ENCODE measurements at regions not wholly inside any gene's neighbourhood (a gene's known extent, or its start where the extent isn't known, plus 50 kb on each side); places are given as distances from the start of the nearest gene placed in this dataset.

GRCh38 chr16:73354434-73354833 lies 306.5 kb upstream of the ZFHX3 start:
- CTCF ChIA-PET = no interaction called here
- H3K4me3 ChIP-seq (ENCODE audit: low read depth, low read length) = no peak overlapping the region
- no peak for DNase-seq (ENCODE audit: low read depth, low spot score)
- POLR2A ChIA-PET = no interaction called here
- TF ChIP-seq, protein P1, sequence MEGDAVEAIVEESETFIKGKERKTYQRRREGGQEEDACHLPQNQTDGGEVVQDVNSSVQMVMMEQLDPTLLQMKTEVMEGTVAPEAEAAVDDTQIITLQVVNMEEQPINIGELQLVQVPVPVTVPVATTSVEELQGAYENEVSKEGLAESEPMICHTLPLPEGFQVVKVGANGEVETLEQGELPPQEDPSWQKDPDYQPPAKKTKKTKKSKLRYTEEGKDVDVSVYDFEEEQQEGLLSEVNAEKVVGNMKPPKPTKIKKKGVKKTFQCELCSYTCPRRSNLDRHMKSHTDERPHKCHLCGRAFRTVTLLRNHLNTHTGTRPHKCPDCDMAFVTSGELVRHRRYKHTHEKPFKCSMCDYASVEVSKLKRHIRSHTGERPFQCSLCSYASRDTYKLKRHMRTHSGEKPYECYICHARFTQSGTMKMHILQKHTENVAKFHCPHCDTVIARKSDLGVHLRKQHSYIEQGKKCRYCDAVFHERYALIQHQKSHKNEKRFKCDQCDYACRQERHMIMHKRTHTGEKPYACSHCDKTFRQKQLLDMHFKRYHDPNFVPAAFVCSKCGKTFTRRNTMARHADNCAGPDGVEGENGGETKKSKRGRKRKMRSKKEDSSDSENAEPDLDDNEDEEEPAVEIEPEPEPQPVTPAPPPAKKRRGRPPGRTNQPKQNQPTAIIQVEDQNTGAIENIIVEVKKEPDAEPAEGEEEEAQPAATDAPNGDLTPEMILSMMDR (IDR thresholded peaks at IDR 0.05; ENCODE audit: insufficient read depth, low read length, missing control alignments) = no peak

- POLR2A ChIA-PET = no interaction called here
Observed at GRCh38 chr16:73350707-73351452, 303.0 kb upstream of the ZFHX3 start.

GRCh38 chr16:73347500-73348375 lies 299.8 kb upstream of the ZFHX3 start:
- H3K4me3 ChIP-seq (ENCODE audit: low read depth, low read length) = no peak overlapping the region
- DNase-seq (ENCODE audit: low read depth, low spot score) = no peak
- POLR2A ChIA-PET = no interaction called here
- CTCF ChIA-PET = no interaction called here
- TF ChIP-seq, protein P1 (IDR thresholded peaks at IDR 0.05; ENCODE audit: insufficient read depth, low read length, missing control alignments) = no peak

More at GRCh38 chr16:73350707-73351452, 303.0 kb upstream of the ZFHX3 start:
- H3K4me3 ChIP-seq (ENCODE audit: low read depth, low read length) = no peak overlapping the region
- CTCF ChIA-PET = no interaction called here
- no peak for DNase-seq (ENCODE audit: low read depth, low spot score)
- TF ChIP-seq, protein P1 (IDR thresholded peaks at IDR 0.05; ENCODE audit: insufficient read depth, low read length, missing control alignments) = no peak

DNA sequence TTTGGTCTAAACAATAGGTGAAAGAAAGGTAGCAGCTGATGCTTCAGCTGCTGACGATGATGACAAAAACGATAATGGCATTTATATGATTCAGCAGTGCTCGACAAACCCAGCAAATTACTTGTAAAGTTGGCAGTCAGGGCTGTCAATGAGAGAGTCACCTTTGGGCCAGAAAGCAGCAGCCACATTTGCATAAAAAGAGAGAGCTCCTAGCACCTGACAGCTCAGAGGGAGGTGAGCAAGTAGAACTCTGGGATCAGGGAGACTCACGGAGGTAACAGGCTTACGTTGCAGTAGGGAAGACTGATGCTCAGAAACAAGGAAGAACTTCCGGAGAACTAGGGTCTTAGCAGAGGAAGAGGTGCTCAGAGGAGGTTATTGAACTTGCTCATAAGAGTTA lies 291.9 kb upstream of the ZFHX3 start:
- DNase-seq (ENCODE audit: low read depth, low spot score) = no peak
- ChIA-PET POLR2A (no interaction called here), CTCF (no interaction called here)
- TF ChIP-seq, protein P1 (IDR thresholded peaks at IDR 0.05; ENCODE audit: insufficient read depth, low read length, missing control alignments) = no peak
- no peak overlapping the region for H3K4me3 ChIP-seq (ENCODE audit: low read depth, low read length)

DNA sequence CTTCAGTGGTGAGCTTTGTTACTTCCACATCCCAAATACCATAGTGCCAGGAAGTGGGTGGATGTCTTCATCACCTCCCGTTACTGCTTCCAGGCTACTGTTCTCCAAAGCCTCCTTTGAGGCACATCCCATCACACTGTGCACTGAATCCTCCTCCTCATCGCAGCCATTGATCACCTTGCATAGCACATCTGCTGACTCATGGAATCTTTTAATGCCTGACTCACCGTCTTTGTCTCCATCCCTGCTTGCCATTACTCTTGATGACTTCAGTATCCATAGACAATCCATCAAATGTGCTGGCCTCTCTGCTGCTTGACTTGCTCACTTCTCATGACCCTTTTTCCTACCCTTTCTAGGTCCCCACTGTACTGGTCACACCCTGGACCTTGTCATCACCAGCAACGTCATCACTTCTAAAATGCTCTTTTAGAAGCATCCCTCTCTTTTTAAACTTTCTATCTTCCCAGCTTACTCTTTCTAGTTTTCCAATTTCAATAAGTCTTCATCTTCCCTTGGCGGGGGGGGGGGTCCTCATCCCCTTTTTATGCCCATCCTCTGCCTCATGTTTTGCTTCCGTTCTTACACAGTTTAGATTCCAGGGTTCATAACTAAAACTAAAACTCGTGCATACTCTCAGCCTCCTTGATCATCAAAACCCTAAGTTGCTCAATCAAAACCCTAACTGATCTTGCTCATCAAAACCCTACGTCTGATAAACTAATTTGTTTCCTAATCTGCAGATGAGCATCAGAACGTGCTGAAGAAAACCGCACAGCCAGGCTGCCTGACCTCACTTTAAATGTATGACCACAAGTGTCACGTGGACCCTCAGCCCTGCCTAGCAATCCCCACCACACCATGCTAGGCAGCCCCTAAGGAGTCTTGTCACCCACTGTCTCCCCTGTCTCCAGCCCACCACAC lies 289.7 kb upstream of the ZFHX3 start:
- DNase-seq (ENCODE audit: low read depth, low spot score) = no peak
- TF ChIP-seq, protein P1 (IDR thresholded peaks at IDR 0.05; ENCODE audit: insufficient read depth, low read length, missing control alignments) = no peak
- H3K4me3 ChIP-seq (ENCODE audit: low read depth, low read length) = no peak overlapping the region
- ChIA-PET POLR2A (no interaction called here), CTCF (no interaction called here)

Measured in AG04449 (cell line).